Vagina (tissue), 2 donors: ENCODE measurements at regions not wholly inside any gene's neighbourhood (a gene's known extent, or its start where the extent isn't known, plus 50 kb on each side); places are given as distances from the start of the nearest gene placed in this dataset.

Source experiments
- DNase-seq, 2 donors: peaks; one replicate each; pipeline ENCODE4 v3.0.0-alpha.2; 2017; ENCODE audit errors: extremely low spot score in 2 of 2
- H3K27ac ChIP-seq: fragments of 200-600 bp; sonication (generic); one replicate; pipeline ENCODE4 v1.5.1; 2019
- H3K27me3 ChIP-seq: fragments of 200-600 bp; sonication (generic); one replicate; pipeline ENCODE4 v1.5.1; 2019
- H3K36me3 ChIP-seq, 2 donors: fragments of 200-600 bp; sonication (generic); one replicate each; pipeline ENCODE4 v1.5.1; 2017 to 2019
- H3K4me1 ChIP-seq: fragments of 200-600 bp; sonication (generic); one replicate; pipeline ENCODE4 v1.5.1; 2019
- H3K4me3 ChIP-seq, 2 donors: fragments of 200-600 bp; sonication (generic); 1 replicate in 1 of 2; 2 replicates in 1 of 2; pipeline ENCODE4 v1.5.1; 2016 to 2019
- H3K9me3 ChIP-seq: fragments of 200-600 bp; sonication (generic); one replicate; pipeline ENCODE4 v1.5.1; 2019
- POLR2A ChIP-seq, 2 donors: fragments of 450-650 bp; IDR thresholded peaks; one replicate each; pipeline ENCODE4 v1.6.1; 2017; ENCODE audit warnings: antibody characterized with exemption in 2 of 2, mild to moderate bottlenecking in 2 of 2, moderate library complexity in 2 of 2
- POLR2AphosphoS5 ChIP-seq, 2 donors: sonication (generic); formaldehyde crosslinking; IDR thresholded peaks; one replicate each; pipeline ENCODE4 v1.9.0; 2017; ENCODE audit warnings: antibody characterized with exemption in 2 of 2, mild to moderate bottlenecking in 2 of 2, low read depth in 1 of 2; ENCODE audit not compliant: insufficient read depth in 1 of 2
- intact Hi-C: fragments of 100-400 bp; cut with DNase I; formaldehyde crosslinking; loops from one replicate; pipeline ENCODE4 v1.15.1; 2023
- TF ChIP-seq, protein P1 (sequence below), 3 experiments: fragments of 450-650 bp in 2 of 3; fragments of 200-600 bp in 1 of 3; sonication (generic) in 1 of 3; IDR thresholded peaks; one replicate each; pipeline ENCODE4 v1.5.1; 2017 to 2019; ENCODE audit warnings: antibody characterized with exemption in 3 of 3, mild to moderate bottlenecking in 2 of 3, moderate library complexity in 2 of 3

DNA sequence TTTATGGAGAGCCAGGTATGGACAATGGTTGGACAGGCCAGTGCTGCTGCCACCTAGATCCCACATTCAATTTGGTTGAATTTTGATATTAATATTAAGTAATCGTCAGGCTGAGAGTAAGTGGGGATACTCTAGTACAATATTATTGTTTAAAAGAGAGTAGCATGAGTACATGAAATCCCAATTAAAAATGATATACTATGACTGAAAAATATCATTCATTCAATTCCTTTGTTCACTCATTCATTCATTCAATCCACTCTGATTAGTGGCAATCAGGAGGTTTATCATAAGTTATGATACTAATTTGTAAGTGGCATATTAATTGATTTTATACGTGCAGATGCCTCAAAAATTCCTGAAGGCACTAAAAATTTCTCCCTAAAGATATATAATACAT, 224.2 kb downstream of the DMRT2 start:
- intact Hi-C loops: no loop called here
- no peaks in the 10 kb centered on the region for H3K9me3 ChIP-seq
- H3K27ac ChIP-seq: no peak overlapping the region
- TF ChIP-seq, protein P1, sequence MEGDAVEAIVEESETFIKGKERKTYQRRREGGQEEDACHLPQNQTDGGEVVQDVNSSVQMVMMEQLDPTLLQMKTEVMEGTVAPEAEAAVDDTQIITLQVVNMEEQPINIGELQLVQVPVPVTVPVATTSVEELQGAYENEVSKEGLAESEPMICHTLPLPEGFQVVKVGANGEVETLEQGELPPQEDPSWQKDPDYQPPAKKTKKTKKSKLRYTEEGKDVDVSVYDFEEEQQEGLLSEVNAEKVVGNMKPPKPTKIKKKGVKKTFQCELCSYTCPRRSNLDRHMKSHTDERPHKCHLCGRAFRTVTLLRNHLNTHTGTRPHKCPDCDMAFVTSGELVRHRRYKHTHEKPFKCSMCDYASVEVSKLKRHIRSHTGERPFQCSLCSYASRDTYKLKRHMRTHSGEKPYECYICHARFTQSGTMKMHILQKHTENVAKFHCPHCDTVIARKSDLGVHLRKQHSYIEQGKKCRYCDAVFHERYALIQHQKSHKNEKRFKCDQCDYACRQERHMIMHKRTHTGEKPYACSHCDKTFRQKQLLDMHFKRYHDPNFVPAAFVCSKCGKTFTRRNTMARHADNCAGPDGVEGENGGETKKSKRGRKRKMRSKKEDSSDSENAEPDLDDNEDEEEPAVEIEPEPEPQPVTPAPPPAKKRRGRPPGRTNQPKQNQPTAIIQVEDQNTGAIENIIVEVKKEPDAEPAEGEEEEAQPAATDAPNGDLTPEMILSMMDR (IDR thresholded peaks at IDR 0.05): no peak
- TF ChIP-seq POLR2AphosphoS5 (IDR thresholded peaks at IDR 0.05; ENCODE audit: insufficient read depth in 1 of 2, low read depth in 1 of 2): no peak
- no peak for TF ChIP-seq POLR2A (IDR thresholded peaks at IDR 0.05)
- no peaks in the 10 kb centered on the region for H3K27me3 ChIP-seq
- H3K36me3 ChIP-seq: no peaks in the 10 kb centered on the region
- H3K4me1 ChIP-seq: no peaks in the 10 kb centered on the region
- DNase-seq: no peak
- no peak overlapping the region for H3K4me3 ChIP-seq

DNA sequence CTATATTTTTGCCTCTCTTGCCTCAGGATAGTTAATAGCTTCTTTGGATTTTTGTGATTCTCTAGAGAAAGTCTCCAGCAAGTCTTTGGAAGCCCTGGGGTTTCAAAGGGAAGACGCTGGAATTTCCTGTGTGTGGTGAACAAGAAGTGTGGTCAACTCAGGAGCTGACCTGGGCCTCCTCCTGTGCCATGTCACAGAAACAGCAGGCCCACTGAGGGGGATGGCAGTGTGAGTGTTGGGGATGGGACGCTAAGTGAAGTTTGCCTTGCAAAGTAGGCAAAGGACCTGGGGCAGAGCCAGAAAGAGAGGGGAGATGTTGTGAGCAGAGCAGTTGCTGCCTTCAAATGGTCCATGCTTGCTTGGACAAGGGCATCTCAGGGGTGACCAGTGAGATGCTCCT, 226.3 kb downstream of the DMRT2 start:
- DNase-seq: no peak
- Histone ChIP-seq H3K4me3 (no peak overlapping the region), H3K9me3 (no peaks in the 10 kb centered on the region), H3K36me3 (no peaks in the 10 kb centered on the region), H3K4me1 (no peaks in the 10 kb centered on the region), H3K27me3 (no peaks in the 10 kb centered on the region), H3K27ac (no peak overlapping the region)
- intact Hi-C loops: no loop called here
- no peak for TF ChIP-seq POLR2A (IDR thresholded peaks at IDR 0.05)
- TF ChIP-seq, protein P1 (IDR thresholded peaks at IDR 0.05): no peak
- no peak for TF ChIP-seq POLR2AphosphoS5 (IDR thresholded peaks at IDR 0.05; ENCODE audit: insufficient read depth in 1 of 2, low read depth in 1 of 2)

DNA sequence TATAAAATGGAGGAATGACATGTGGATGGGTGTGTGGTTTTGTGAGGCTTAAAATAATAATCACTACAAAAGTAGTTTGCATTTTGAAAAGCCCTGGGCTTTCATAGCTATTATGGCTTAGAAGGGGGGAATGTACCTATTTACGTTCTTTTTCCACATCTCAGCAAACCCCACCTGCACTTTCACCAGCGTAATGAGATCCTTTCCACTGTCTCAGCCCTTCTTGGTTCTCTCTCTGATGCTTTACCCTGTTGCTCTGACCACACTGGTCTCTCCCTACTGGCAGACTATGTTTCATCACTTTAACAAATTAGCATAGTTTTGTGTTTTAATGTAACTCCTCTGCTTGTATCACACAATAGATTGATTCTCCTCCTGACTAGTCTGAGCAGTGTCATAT, 234.6 kb downstream of the DMRT2 start:
- no peaks in the 10 kb centered on the region for H3K4me1 ChIP-seq
- H3K27me3 ChIP-seq: no peaks in the 10 kb centered on the region
- no peaks in the 10 kb centered on the region for H3K9me3 ChIP-seq
- no peak overlapping the region for H3K4me3 ChIP-seq
- intact Hi-C loops: no loop called here
- no peak overlapping the region for H3K27ac ChIP-seq
- no peak for DNase-seq
- H3K36me3 ChIP-seq: no peaks in the 10 kb centered on the region
- TF ChIP-seq POLR2A (IDR thresholded peaks at IDR 0.05): no peak
- TF ChIP-seq, protein P1 (IDR thresholded peaks at IDR 0.05): no peak
- no peak for TF ChIP-seq POLR2AphosphoS5 (IDR thresholded peaks at IDR 0.05; ENCODE audit: insufficient read depth in 1 of 2, low read depth in 1 of 2)

DNA sequence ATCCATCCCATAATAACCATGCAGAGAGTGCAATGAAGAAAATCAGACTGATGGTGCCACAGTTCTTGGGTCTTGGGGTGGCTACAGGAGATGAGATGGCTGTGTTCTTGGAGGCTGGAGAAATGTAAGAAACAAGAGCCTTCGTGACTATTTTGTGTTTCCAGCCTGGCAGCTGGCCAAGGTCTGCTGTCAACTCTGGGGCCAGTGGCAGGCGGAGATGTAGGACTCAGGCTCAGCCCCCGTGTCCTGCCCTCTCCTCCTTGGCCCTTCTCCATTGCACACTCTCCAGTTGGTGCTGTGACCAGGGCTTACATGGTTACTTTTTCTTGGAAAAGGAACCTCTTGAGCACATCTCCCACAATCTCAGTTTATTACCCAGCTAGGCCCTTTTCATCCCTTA, 235.4 kb downstream of the DMRT2 start:
- TF ChIP-seq, protein P1 (IDR thresholded peaks at IDR 0.05): no peak
- TF ChIP-seq POLR2AphosphoS5 (IDR thresholded peaks at IDR 0.05; ENCODE audit: insufficient read depth in 1 of 2, low read depth in 1 of 2) (no peak), POLR2A (IDR thresholded peaks at IDR 0.05) (no peak)
- Histone ChIP-seq H3K9me3 (no peaks in the 10 kb centered on the region), H3K4me1 (no peaks in the 10 kb centered on the region), H3K36me3 (no peaks in the 10 kb centered on the region), H3K27ac (no peak overlapping the region), H3K27me3 (no peaks in the 10 kb centered on the region), H3K4me3 (no peak overlapping the region)
- intact Hi-C loops: no loop called here
- no peak for DNase-seq

DNA sequence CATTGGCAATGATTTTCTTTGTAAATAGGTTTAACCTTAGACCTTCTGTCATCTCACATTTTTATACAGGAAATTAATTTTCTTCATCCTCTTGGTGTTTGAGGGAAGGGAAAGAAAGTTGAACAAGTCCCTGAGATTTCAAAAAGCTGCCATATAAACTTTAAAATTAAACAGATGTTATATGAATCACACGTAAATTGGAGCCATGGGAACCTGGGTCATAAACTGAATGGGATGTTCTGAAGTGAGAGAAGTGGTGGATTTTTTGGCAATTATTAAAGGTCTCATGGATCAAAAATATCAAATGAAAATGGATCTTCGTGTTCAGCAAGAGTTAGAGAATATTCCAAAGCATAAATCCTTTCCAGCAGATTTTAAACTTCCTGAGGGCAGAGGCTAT, 242.2 kb downstream of the DMRT2 start:
- H3K27ac ChIP-seq: no peak overlapping the region
- H3K4me3 ChIP-seq: no peak overlapping the region
- no peaks in the 10 kb centered on the region for H3K36me3 ChIP-seq
- intact Hi-C loops: no loop called here
- TF ChIP-seq, protein P1 (IDR thresholded peaks at IDR 0.05): no peak
- TF ChIP-seq POLR2AphosphoS5 (IDR thresholded peaks at IDR 0.05; ENCODE audit: insufficient read depth in 1 of 2, low read depth in 1 of 2) (no peak), POLR2A (IDR thresholded peaks at IDR 0.05) (no peak)
- H3K4me1 ChIP-seq: peaks cover 5% of the 10 kb centered on the region
- no peaks in the 10 kb centered on the region for H3K9me3 ChIP-seq
- no peak for DNase-seq
- no peaks in the 10 kb centered on the region for H3K27me3 ChIP-seq
